TTC549 (cell line): ENCODE measurements at regions not wholly inside any gene's neighbourhood (a gene's known extent, or its start where the extent isn't known, plus 50 kb on each side); places are given as distances from the start of the nearest gene placed in this dataset.
"Not testable (repeated sequence)": the region's sequence is repeated elsewhere in the genome, so short reads cannot be mapped to it uniquely, and the experiment has no call there.

Experiments used
- FAIRE-seq: peaks from 2 replicates; lab custom pipeline; 2012; peaks lifted over from hg19 to GRCh38; lab: Jason Lieb, UNC

DNA sequence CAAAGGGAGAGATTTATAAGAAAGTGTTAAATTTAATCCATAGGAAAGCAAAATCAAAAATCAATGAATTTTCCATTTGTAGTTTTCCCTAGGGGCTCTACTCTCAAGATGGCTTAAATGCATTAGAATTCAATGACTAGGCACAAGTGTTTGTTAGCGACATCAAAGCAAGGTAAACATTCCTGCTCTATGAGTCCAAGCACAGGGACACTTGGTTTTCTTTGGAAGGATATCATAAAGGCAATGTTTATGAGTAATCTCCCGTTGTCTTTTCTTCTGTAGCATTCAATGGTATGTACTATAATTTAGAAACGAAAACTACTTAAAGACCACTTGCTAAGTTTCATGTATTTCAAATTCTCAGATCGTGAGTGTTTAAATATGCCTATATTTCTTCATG lies 54.8 kb upstream of the ZNF717 start:
- FAIRE-seq = not testable (repeated sequence)

DNA sequence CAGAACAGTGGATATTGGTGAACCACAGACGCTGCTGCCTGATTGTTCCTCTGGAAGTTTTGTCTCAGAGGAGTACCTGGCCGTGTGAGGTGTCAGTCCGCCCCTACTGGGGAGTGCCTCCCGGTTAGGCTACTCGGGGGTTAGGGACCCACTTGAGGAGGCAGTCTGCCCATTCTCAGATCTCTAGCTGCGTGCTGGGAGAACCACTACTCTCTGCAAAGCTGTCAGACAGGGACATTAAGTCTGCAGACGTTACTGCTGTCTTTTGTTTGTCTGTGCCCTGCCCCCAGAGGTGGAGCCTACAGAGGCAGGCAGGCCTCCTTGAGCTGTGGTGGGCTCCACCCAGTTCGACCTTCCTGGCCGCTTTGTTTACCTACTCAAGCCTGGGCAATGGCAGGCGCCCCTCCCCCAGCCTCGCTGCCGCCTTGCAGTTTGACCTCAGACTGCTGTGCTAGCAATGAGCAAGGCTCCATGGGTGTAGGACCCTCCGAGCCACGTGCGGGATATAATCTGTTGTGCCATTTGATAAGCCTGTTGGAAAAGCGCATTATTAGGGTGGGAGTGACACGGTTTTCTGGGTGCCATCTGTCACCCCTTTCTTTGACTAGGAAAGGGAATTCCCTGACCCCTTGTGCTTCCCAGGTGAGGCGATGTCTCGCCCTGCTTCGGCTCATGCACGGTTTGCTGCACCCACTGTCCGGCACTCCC lies 65.1 kb upstream of the ZNF717 start:
- FAIRE-seq = not testable (repeated sequence)

DNA sequence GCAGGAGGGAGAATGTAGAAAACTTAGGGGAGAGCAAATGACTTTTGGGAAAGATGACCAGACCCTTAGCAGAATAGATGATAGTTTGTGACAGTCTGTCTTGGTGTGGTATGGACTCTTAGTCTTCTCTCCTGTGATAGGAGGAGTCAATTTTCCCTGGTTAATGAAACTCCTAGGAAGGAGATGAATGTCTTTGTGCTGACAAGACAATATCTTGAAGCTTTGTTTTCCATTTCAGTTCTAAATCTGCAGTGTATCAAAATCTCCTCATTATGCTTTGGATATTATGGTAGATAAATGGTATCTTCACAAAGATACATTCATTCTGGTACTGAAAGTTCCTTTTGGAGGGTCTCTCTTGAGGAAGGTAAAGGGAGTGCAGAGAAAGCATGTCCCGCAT lies 77.8 kb upstream of the ZNF717 start:
- no peak for FAIRE-seq

DNA sequence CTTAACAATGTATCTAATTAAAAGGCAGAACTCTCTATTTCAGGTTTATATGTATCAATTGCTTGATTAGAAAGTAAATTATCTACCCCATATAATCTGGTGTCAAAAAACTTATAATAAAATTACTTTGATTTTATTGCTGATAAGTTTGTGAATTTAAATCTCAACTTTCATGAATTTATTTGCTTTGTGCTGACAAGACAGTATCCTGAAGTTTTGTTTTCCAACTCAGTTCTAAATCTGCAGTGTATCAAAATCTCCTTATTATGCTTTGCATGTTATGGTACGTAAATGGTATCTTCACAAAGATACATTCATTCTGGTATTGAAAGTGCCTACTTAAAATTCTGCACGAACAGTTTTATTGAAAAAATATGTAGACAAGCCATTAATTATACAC lies 78.5 kb upstream of the ZNF717 start:
- no peak for FAIRE-seq

DNA sequence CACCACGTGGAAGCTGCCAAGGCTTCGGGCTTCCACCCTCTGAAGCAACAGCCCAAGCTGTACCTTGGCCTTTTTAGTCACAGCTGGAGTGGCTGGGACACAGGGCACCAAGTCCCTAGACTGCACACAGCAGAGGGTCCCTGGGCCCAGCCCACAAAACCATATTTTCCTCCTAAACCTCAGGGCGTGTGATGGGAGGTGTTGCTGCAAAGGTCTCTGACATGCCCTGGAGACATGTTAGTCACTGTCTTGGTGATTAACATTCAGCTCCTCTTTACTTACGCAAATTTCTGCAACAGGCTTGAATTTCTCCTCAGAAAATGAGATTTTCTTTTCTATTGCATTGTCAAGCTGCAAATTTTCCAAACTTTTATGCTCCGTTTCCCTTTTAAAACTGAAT lies 98.4 kb upstream of the ZNF717 start:
- not testable (repeated sequence) for FAIRE-seq

DNA sequence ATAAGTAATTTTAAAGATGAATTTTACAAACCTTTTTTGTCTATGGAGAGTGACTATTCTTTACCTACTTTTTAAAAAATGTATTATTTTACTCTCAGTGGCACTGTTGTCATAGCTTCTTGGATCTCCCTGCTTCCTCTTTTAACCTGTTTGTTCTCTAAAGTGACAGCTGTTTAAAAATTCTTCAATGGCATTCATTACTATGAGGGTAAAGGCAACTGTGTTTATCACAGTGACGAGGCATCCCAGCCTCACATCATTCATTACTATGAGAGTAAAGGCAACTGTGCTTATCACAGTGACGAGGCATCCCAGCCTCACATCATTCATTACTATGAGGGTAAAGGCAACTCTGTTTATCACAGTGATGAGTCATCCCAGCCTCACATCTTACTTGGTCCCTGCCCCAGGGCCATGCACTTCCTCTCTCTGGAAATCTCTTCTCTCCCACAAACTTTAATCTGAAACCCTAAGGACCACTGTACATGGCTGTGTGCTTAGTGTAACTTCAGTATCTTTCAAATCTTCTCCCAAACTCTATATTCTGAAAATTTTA lies 101.7 kb upstream of the ZNF717 start:
- no peak for FAIRE-seq

DNA sequence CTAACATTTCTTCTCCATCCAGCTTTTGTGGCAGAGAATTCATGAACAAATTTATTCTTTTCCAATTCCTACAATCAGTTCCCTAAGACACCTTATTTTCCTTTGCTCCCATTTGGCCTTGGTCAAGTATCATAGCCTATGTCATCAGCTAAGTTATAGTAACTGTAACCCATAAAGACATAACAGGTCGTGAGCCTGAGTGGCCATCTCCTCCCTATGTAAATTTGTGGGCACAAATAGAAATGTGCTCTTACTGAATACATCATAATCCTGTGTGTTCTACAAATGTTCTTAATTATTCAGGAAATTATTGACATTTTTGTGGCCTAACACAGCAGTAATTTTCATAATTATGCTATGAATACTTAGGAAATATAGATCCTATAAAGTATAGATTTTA lies 108.9 kb upstream of the ZNF717 start:
- no peak for FAIRE-seq

DNA sequence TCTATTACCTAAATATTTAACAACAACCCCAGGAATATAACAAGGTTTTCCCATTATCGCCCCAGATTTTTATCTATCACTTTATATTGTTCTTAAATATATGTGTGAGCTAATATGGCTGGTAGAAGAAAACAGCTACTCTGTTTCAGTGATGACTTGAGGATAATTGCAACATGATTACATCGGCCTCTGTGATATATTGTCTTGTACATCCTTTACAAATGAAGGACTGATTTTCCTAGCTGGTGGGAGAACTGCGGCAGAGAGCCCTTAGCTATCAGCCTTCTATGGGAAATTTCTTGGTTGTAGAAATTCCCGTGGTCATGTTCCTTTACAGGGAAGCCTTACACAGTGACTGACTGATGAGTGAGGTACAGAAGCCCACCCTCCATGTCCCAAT lies 110.9 kb upstream of the ZNF717 start:
- no peak for FAIRE-seq

DNA sequence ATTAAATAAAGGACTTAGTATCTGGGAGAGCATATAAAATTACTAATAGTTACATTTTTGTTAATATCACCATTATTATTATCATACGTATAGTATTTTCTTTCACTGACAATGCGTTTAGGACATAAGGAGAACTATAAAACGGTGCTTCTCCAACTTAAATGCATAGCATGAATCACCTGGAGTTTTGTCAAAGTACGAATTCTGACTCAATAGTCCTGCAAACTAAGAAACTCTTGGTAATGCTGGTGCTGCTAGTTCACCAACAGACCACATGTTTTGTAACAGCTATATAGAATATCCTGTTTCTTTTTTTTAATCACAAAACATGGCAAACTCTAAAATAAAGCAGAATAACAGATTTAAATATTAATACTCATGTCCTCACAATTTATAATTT lies 116.1 kb upstream of the ZNF717 start:
- not testable (repeated sequence) for FAIRE-seq

DNA sequence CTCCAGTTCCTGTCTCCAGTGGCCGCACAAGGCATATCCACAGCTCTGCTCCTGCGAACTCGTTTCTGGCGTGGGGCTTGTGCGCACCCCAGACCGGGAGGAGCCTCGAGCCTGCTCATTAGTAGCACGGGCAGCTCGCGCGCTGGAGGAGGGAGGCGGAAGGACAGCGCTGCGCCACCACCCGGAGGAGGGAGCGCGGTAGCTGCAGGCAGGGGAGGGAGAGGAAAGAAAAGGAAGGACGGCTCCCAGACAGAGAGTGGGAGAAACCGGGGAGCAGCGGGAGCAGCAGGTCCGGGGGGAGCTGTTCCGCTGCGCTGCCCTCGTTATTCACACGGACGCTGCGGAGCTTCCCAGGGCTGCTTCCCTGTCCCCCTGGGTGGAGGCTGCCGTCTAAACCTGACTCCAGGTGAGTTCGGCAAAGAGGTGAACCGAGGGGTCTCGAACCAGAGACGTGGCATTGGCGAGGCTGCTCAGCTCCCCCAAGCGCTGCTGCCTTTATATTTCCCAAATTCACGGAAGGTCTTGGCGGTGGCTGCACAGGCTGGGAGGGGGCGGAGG lies 121.3 kb upstream of the ZNF717 start:
- FAIRE-seq = no peak

DNA sequence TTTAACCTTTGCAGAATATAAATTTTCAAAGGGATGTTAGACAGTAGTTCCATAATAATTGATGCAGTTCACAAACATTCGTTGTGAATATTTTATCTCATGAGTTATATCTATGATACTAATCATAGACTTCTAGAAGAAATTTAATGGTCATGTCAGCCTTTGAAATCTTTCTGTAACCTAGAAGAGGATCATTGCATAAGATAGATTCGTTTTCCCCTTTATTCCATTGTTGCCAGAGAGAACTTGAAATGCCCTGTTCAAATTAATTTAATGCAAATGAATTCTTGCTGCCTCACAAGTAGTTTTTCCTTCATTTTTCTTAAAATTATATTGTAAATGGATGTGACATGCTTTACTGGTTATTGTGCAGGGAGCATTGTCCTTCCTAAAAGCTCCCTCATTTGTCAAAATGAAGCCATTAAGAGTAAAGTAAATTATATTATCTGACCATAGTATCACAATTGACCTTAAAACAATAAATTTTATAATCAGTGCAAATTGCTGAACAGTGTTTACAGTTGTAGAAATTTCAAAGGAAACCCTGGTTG lies 128.5 kb upstream of the ZNF717 start:
- FAIRE-seq = no peak

DNA sequence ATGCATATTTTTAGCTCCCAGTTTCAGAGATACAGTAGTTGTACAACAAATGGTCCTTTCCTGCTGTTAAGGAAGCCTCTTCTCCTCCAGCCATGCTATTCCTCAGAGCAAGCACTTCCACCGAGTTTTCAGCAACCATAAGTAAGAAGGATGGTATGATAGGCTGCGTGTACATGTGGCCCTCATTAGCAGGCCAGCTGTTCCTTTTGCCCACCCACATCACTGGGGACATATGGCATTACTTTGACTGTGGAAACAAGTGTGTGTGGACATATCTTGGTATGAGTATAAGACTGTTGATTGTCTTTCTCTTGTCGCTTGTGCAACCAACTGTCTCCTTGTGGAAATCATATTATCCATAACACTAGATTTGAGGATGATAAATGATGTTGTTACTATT lies 129.4 kb upstream of the ZNF717 start:
- FAIRE-seq = not testable (repeated sequence)

DNA sequence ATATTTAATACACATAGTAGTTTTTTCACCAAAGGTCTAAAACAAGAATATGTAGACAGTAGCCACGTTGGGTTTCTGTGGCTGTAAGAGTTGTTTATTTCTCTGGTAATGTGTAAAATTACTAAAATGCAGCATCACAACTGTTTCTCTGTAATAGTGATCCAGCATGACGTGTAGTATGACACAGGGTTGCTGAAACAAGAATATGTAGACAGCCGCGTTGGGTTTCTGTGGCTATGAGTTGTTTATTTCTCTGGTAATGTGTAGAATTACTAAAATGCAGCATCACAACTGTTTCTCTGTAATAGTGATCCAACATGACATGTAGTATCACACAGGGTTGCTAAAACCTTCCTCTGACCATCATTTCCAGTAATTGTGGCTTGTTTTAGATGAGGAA lies 153.6 kb upstream of the ZNF717 start:
- FAIRE-seq = no peak

DNA sequence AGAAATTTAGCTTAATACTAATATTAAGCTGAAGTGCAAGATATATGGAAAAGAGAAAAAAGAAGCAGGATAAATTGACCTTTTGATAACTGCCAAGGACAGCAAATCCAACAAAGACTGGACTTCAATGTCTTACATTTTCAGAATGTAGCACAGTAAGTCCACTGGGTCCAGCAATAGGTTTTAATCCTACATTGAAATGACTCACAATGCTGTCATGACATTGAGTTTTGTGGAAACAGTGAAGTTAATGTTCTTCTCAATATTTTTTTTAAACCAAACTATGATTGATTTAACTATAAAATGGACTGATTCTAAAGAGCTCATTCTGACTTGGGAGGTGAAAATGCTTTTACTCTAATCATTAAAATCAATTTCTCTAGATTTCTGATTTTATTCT lies 166.6 kb upstream of the ZNF717 start:
- no peak for FAIRE-seq

DNA sequence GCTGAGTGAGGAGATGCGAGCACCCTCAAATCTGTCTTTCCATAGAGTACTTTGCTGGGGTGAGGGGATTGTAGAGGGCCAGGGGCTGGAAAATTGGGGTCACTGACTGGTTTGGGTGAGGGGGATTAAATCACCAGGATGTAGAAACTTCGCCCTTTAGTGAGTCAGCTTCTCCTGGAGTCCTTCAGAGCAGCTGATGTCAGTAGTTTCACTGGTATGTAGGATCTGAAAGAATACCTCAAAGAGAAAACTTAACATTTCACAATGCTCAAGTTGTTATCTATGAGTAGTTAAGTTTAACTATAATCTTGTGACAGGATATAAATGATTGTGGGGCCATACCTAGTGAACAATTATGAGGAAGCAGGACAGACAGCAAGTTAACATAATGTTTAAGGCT lies 174.7 kb upstream of the ZNF717 start:
- FAIRE-seq = not testable (repeated sequence)

DNA sequence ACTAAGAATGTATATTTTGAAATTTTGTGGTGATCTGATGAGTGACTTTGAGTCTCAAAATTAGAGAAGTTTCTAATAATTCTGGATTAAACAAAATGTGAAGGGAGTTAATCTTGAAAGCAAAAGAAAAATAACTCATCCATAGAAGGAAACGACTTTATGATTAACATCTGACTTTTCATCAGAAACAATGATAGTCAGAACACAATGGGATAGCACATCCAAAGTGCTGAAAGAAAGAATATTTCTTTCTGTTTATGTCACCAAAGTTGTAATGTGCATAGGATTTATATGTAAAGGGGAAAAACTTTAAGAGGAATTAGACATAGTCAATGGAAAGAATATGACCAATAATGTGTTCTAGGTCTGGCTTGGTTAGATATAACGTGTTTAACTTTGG lies 176.7 kb upstream of the ZNF717 start:
- FAIRE-seq = not testable (repeated sequence)

DNA sequence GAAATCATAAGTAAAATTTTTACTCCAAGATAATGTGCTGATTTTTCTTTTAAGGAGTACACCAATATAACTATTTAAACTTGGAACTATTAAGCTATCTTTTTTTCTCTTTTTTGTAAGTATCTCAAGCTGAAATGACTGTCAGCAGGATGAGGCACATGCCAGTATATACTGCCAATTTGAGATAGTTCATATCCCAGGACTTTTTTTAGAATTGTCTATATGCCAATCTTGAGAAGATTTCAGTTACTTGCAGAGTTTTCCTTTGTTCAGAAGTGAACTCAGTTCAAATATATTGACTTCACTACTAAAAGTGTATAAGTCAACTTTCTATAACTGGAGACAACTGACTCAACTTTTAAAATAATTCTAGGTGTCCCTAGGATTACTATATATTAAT lies 181.7 kb upstream of the ZNF717 start:
- FAIRE-seq = no peak

DNA sequence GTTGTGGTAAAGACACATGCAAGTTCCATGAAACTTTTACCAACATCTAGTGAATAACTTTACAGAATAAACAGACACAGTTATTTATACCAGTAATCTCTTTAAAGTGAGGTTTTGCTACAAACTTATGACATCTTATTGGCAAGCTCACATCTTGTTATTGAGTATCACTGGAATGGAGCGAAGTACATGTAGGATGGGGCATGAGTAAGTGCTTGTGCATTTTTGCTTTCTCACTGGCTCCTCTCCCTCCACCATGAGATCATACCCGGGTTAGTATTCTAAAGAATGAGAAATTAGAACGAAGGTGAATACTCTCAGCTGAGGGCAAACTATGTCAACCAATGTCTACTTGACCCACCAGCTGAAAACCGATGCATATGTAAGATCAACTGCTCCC lies 193.3 kb upstream of the ZNF717 start:
- FAIRE-seq = no peak

DNA sequence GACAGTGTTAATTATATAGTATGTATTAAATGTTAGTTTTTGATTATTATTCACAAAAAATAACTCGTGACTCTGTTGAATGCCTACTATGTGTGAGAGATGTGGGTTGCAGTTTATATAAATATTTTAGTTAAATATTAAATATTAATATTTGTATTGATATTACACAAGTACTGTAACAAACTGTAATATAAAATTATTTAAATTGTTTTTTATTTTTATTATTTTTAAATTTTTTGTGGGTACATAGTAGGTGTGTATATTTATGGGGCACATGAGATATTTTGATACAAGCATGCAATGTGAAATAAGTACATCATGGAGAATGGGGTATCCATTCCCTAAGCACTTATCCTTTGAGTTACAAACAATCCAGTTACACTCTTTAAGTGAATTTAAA lies 196.1 kb upstream of the ZNF717 start:
- no peak for FAIRE-seq

DNA sequence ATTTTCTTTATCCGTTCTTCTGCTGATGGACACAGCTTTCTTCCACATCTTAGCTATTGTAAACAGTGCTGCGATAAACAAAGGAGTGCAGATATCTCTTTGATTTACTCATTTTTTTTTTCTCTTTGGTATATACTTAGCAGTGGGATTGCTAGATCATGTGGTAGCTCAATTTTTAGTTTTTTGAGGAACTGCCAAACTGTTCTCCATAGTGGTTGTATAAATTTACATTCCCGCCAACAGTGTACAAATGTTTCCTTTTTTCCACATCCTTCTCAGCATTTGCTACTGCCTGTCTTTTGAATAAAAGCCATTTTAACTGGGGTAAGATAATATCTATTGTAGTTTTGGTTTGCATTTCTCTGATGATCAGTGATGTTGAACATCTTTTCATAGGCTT lies 196.8 kb upstream of the ZNF717 start:
- no peak for FAIRE-seq

DNA sequence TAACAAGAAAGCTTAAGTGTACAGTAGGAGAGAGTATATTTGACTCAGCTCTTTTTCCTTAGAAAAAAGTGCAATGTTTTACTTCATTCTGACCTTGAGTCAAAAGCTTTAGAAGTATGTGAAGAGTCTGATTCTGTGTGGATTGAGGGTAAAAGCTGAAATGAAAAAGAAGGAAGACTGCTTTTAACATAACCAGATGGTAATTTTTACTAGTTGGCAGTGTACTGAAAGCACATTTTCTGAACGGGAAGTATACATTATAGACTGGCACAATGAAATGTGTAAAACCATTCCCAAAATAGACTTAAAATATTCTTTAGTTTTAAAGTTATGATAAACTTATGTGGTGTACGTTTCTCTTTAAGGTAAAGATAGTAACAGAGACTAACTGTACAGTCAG lies 197.8 kb upstream of the ZNF717 start:
- FAIRE-seq = no peak

DNA sequence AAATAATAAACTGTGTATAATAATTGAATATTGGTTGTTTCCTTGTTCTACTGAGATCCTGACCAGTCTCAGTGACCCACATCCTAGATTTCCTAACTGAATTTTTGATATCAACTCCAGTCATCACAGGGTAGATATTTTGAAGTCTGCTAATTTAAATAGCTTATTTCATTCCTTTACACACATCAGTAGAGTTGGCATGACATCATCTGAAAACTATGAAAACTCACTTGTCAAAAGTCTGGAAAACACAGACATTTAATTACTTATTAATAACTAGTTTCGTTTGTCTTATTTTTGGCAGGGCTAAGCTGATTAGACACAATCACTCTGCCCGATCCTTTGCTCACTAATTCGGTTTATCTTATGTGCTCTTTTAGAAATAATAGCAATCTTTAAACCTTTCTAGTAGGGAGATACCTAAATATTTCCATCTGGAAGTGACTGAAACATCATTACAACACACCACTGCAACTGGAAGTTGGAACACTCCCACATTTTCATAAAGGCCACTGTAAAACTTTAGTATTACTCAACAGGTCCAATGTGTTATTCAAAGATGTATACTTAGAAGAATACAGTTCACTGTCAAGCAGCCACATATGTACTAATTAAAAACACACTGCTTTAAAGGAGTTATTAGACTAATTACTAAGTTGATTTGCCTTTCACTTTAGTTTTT lies 198.4 kb upstream of the ZNF717 start:
- FAIRE-seq = no peak

DNA sequence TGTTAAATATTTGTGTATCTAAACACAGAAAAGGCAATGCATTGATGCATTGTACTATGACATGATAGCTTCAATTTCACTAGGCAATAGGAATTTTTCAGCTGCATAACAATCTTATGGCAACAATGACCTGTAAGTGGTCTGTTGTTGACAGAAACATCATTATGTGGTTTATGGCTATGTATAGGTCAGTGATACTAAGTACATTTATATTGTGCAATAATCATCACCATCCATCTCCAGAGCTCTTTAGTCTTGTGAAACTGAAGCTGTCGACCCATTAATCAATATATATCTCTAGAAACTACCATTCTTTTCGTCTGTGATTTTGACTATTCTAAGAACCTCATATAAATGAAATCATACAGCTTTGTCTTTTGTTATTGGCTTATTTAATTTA lies 200.1 kb upstream of the ZNF717 start:
- no peak for FAIRE-seq
